Keratinocyte (primary cell): ENCODE measurements at regions not wholly inside any gene's neighbourhood (a gene's known extent, or its start where the extent isn't known, plus 50 kb on each side); places are given as distances from the start of the nearest gene placed in this dataset.
"Not testable (repeated sequence)": the region's sequence is repeated elsewhere in the genome, so short reads cannot be mapped to it uniquely, and the experiment has no call there.

Experiments
- DNase-seq: peaks from one replicate; pipeline ENCODE4 v3.0.0-alpha.2; 2011; ENCODE audit warnings: low read depth, missing footprints, low spot score
- FAIRE-seq: peaks from 2 replicates; lab custom pipeline; 2011; peaks lifted over from hg19 to GRCh38; lab: Jason Lieb, UNC
- H2AFZ ChIP-seq: 2 replicates; pipeline ENCODE4 v1.6.0; 2012; ENCODE audit warnings: low read length, control low read depth, inconsistent platforms; ENCODE audit not compliant: control insufficient read depth
- H3K27ac ChIP-seq: 2 replicates; pipeline ENCODE4 v1.5.1; 2011; ENCODE audit warnings: low read length; ENCODE audit not compliant: control insufficient read depth, insufficient read depth
- H3K27me3 ChIP-seq: 3 replicates; pipeline ENCODE4 v1.6.0; 2011; ENCODE audit warnings: low read length; ENCODE audit not compliant: control insufficient read depth, insufficient read depth; ENCODE audit errors: extremely low read depth
- H3K36me3 ChIP-seq, 2 experiments: 2 replicates in 1 of 2; 3 replicates in 1 of 2; pipeline ENCODE4 v1.5.1; 2011; ENCODE audit warnings: low read length in 2 of 2, mild to moderate bottlenecking in 1 of 2; ENCODE audit not compliant: control insufficient read depth in 2 of 2, insufficient read depth in 2 of 2; ENCODE audit errors: extremely low read depth in 1 of 2
- H3K4me1 ChIP-seq: 3 replicates; pipeline ENCODE4 v1.5.1; 2011; ENCODE audit warnings: low read length; ENCODE audit not compliant: control insufficient read depth, insufficient read depth; ENCODE audit errors: extremely low read depth
- H3K4me2 ChIP-seq: 3 replicates; pipeline ENCODE4 v1.6.0; 2011; ENCODE audit warnings: low read depth, low read length; ENCODE audit not compliant: control insufficient read depth, insufficient read depth; ENCODE audit errors: extremely low read depth
- H3K4me3 ChIP-seq, 3 experiments: fragments of 200-600 bp in 1 of 3; sonication (generic) in 1 of 3; 2 replicates in 2 of 3; 3 replicates in 1 of 3; pipeline ENCODE4 v1.5.1; 2011 to 2016; ENCODE audit warnings: low read length in 3 of 3, mild to moderate bottlenecking in 3 of 3, control low read depth in 2 of 3, inconsistent platforms in 1 of 3, low read depth in 1 of 3, mixed read lengths in 1 of 3, mixed run types in 1 of 3, moderate library complexity in 1 of 3; ENCODE audit not compliant: control insufficient read depth in 2 of 3, insufficient read depth in 2 of 3; ENCODE audit errors: extremely low read depth in 1 of 3
- H3K79me2 ChIP-seq: 2 replicates; pipeline ENCODE4 v1.6.0; 2012; ENCODE audit warnings: low read length; ENCODE audit not compliant: control insufficient read depth, insufficient read depth
- H3K9ac ChIP-seq: 3 replicates; pipeline ENCODE4 v1.6.0; 2011; ENCODE audit warnings: low read length; ENCODE audit not compliant: control insufficient read depth, insufficient read depth; ENCODE audit errors: extremely low read depth
- H3K9me1 ChIP-seq: 3 replicates; pipeline ENCODE4 v1.6.0; 2011; ENCODE audit warnings: low read length; ENCODE audit not compliant: control insufficient read depth, insufficient read depth; ENCODE audit errors: extremely low read depth
- H3K9me3 ChIP-seq: 2 replicates; pipeline ENCODE4 v1.5.1; 2012; ENCODE audit warnings: low read depth, low read length; ENCODE audit not compliant: control insufficient read depth
- H4K20me1 ChIP-seq: 3 replicates; pipeline ENCODE4 v1.6.0; 2011; ENCODE audit warnings: low read length; ENCODE audit not compliant: control insufficient read depth, insufficient read depth; ENCODE audit errors: extremely low read depth
- EZH2 ChIP-seq: IDR thresholded peaks from one replicate; pipeline ENCODE4 v1.6.1; 2012; ENCODE audit warnings: inconsistent platforms, mild to moderate bottlenecking, low read length, moderate library complexity
- dilution Hi-C: fragments of 300-500 bp; cut with MboI; formaldehyde crosslinking; loops from one replicate; pipeline ENCODE4 v1.7.0; 2020; ENCODE audit warnings: low sequenced_read_pairs; ENCODE audit not compliant: extremely low pct_ligation_motif_present
- TF ChIP-seq, protein P1 (sequence below), 3 experiments: IDR thresholded peaks in 1 of 3; conservative IDR thresholded peaks in 1 of 3; optimal IDR thresholded peaks in 1 of 3; 2 replicates in 2 of 3; 3 replicates in 1 of 3; pipeline versions ENCODE3 to v1.5.1; 2011; ENCODE audit warnings: low read length in 3 of 3, mild to moderate bottlenecking in 3 of 3, moderate library complexity in 2 of 3, control low read depth in 1 of 3, inconsistent platforms in 1 of 3; ENCODE audit not compliant: insufficient read depth in 2 of 3; ENCODE audit errors: extremely low read depth in 1 of 3

- no peak overlapping the region for H3K4me3 ChIP-seq
- no peak overlapping the region for H3K4me2 ChIP-seq
- no peaks in the 10 kb centered on the region for H3K9me1 ChIP-seq
- no peak overlapping the region for H3K27ac ChIP-seq
- H3K36me3 ChIP-seq = no peaks in the 10 kb centered on the region
- no peaks in the 10 kb centered on the region for H3K27me3 ChIP-seq
- no peak overlapping the region for H3K9ac ChIP-seq
- H4K20me1 ChIP-seq = no peaks in the 10 kb centered on the region
- no peaks in the 10 kb centered on the region for H3K79me2 ChIP-seq
- no peak for DNase-seq
- dilution Hi-C loops = no loop called here
- no peak overlapping the region for H2AFZ ChIP-seq
- H3K4me1 ChIP-seq = no peaks in the 10 kb centered on the region
- no peak for FAIRE-seq
- no peaks in the 10 kb centered on the region for H3K9me3 ChIP-seq
- no peak for TF ChIP-seq EZH2
- TF ChIP-seq, protein P1, sequence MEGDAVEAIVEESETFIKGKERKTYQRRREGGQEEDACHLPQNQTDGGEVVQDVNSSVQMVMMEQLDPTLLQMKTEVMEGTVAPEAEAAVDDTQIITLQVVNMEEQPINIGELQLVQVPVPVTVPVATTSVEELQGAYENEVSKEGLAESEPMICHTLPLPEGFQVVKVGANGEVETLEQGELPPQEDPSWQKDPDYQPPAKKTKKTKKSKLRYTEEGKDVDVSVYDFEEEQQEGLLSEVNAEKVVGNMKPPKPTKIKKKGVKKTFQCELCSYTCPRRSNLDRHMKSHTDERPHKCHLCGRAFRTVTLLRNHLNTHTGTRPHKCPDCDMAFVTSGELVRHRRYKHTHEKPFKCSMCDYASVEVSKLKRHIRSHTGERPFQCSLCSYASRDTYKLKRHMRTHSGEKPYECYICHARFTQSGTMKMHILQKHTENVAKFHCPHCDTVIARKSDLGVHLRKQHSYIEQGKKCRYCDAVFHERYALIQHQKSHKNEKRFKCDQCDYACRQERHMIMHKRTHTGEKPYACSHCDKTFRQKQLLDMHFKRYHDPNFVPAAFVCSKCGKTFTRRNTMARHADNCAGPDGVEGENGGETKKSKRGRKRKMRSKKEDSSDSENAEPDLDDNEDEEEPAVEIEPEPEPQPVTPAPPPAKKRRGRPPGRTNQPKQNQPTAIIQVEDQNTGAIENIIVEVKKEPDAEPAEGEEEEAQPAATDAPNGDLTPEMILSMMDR (optimal IDR thresholded peaks at IDR 0.05 in 1 of 3, IDR thresholded peaks at IDR 0.05 in 1 of 3, conservative IDR thresholded peaks at IDR 0.05 in 1 of 3; ENCODE audit: extremely low read depth in 1 of 3, insufficient read depth in 2 of 3, low read length in 3 of 3) = no peak
These were observed 55.6 kb upstream of the SPP1 start for GRCh38 chr4:87919941-87920340.

DNA sequence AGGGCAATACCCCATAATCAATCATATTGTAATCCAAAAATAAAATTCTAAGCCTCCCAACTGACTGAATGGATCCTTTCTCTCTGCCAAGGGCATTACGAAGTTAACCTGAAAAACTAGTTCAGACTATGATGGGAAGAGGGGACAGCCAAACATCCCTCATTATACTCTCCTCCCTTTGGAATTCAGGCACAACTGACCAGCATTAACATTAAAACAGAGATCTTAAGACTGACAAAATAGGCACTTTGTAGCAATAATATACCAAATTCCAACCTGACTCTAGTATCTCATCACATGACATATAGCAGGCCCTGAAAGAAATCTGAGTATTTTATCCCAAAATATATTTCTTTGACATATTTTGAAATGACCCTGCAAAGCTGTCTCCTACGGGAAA lies 55.0 kb upstream of the SPP1 start:
- Histone ChIP-seq H3K79me2 (no peaks in the 10 kb centered on the region), H4K20me1 (no peaks in the 10 kb centered on the region), H3K9me3 (no peaks in the 10 kb centered on the region), H3K27me3 (no peaks in the 10 kb centered on the region), H3K36me3 (no peaks in the 10 kb centered on the region), H2AFZ (no peak overlapping the region), H3K27ac (no peak overlapping the region), H3K9me1 (no peaks in the 10 kb centered on the region), H3K4me1 (no peaks in the 10 kb centered on the region), H3K4me2 (no peak overlapping the region), H3K9ac (no peak overlapping the region), H3K4me3 (no peak overlapping the region)
- DNase-seq = no peak
- TF ChIP-seq EZH2 = no peak
- TF ChIP-seq, protein P1 (optimal IDR thresholded peaks at IDR 0.05 in 1 of 3, IDR thresholded peaks at IDR 0.05 in 1 of 3, conservative IDR thresholded peaks at IDR 0.05 in 1 of 3; ENCODE audit: extremely low read depth in 1 of 3, insufficient read depth in 2 of 3, low read length in 3 of 3) = no peak
- dilution Hi-C loops = no loop called here
- FAIRE-seq = no peak

GRCh38 chr4:87921626-87922479 lies 53.7 kb upstream of the SPP1 start:
- FAIRE-seq, H3K4me1 ChIP-seq, H3K9ac ChIP-seq, H3K9me1 ChIP-seq, H3K36me3 ChIP-seq, H3K27ac ChIP-seq, H2AFZ ChIP-seq, H3K9me3 ChIP-seq, H3K79me2 ChIP-seq, H4K20me1 ChIP-seq, DNase-seq, H3K27me3 ChIP-seq, dilution Hi-C loops, H3K4me3 ChIP-seq, H3K4me2 ChIP-seq: not testable (repeated sequence)

DNA sequence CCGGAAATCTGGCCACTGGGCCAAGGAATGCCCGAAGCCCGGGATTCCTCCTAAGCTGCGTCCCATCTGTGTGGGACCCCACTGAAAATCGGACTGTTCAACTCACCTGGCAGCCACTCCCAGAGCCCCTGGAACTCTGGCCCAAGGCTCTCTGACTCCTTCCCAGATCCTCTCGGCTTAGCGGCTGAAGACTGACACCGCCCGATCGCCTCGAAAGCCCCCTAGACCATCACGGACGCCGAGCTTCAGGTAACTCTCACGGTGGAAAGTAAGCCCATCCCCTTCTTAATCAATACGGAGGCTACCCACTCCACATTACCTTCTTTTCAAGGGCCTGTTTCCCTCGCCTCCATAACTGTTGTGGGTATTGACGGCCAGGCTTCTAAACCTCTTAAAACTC lies 51.4 kb upstream of the SPP1 start:
- H4K20me1 ChIP-seq, H2AFZ ChIP-seq, FAIRE-seq, dilution Hi-C loops, DNase-seq, H3K4me2 ChIP-seq, H3K4me1 ChIP-seq, H3K4me3 ChIP-seq, H3K79me2 ChIP-seq, H3K27me3 ChIP-seq, H3K9me1 ChIP-seq, H3K9me3 ChIP-seq, H3K9ac ChIP-seq, H3K36me3 ChIP-seq, H3K27ac ChIP-seq: not testable (repeated sequence)
